HG02588 (cell line): ENCODE measurements at regions not wholly inside any gene's neighbourhood (a gene's known extent, or its start where the extent isn't known, plus 50 kb on each side); places are given as distances from the start of the nearest gene placed in this dataset.
"Not testable (repeated sequence)": the region's sequence is repeated elsewhere in the genome, so short reads cannot be mapped to it uniquely, and the experiment has no call there.

ENCODE experiments used
- ATAC-seq: cut with Tn5 transposase; IDR thresholded peaks from one replicate; pipeline ENCODE4 v1.9.1; 2021; ENCODE audit warnings: mild to moderate bottlenecking, moderate library complexity; ENCODE audit not compliant: unreplicated experiment

- no peak for ATAC-seq
These were observed 370.6 kb downstream of the DMRTA1 start for GRCh38 chr9:22817181-22817580.

- no peak for ATAC-seq
These were observed 382.6 kb downstream of the DMRTA1 start for GRCh38 chr9:22829236-22829635.

GRCh38 chr9:22838266-22838665, 391.6 kb downstream of the DMRTA1 start:
- no peak for ATAC-seq

- no peak for ATAC-seq
These were observed 394.0 kb downstream of the DMRTA1 start for GRCh38 chr9:22840641-22841040.

- not testable (repeated sequence) for ATAC-seq
These were observed 398.6 kb downstream of the DMRTA1 start for GRCh38 chr9:22845243-22845642.

- no peak for ATAC-seq
These were observed 409.4 kb downstream of the DMRTA1 start for GRCh38 chr9:22855980-22856379.

GRCh38 chr9:22857316-22857715, 410.7 kb downstream of the DMRTA1 start:
- ATAC-seq: no peak

- ATAC-seq: no peak
These were observed 416.5 kb downstream of the DMRTA1 start for GRCh38 chr9:22863106-22863505.

GRCh38 chr9:22863736-22864135, 417.1 kb downstream of the DMRTA1 start:
- ATAC-seq: no peak

GRCh38 chr9:22893196-22893843, 446.7 kb downstream of the DMRTA1 start:
- ATAC-seq: no peak

- ATAC-seq: no peak
These were observed 452.0 kb downstream of the DMRTA1 start for GRCh38 chr9:22898591-22898990.

- no peak for ATAC-seq
These were observed 465.0 kb downstream of the DMRTA1 start for GRCh38 chr9:22911632-22912031.

- no peak for ATAC-seq
These were observed 466.4 kb downstream of the DMRTA1 start for GRCh38 chr9:22913026-22913425.

GRCh38 chr9:22913518-22913917, 466.9 kb downstream of the DMRTA1 start:
- peak; percentile 85 for ATAC-seq

GRCh38 chr9:22916148-22916547, 469.5 kb downstream of the DMRTA1 start:
- ATAC-seq: no peak

- ATAC-seq: no peak
These were observed 472.8 kb downstream of the DMRTA1 start for GRCh38 chr9:22919423-22919822.

GRCh38 chr9:22921742-22922141, 475.1 kb downstream of the DMRTA1 start:
- ATAC-seq: no peak

GRCh38 chr9:22922222-22922621, 475.6 kb downstream of the DMRTA1 start:
- ATAC-seq: no peak

- no peak for ATAC-seq
These were observed 507.9 kb downstream of the DMRTA1 start for GRCh38 chr9:22954550-22954949.

GRCh38 chr9:22954964-22955363, 508.3 kb downstream of the DMRTA1 start:
- no peak for ATAC-seq

GRCh38 chr9:22969350-22969979, 522.8 kb downstream of the DMRTA1 start:
- ATAC-seq: no peak

- no peak for ATAC-seq
These were observed 523.9 kb downstream of the DMRTA1 start for GRCh38 chr9:22970434-22970975.
